ENCODE measurements at regions not wholly inside any gene's neighbourhood (a gene's known extent, or its start where the extent isn't known, plus 50 kb on each side); places are given as distances from the start of the nearest gene placed in this dataset.

DNA sequence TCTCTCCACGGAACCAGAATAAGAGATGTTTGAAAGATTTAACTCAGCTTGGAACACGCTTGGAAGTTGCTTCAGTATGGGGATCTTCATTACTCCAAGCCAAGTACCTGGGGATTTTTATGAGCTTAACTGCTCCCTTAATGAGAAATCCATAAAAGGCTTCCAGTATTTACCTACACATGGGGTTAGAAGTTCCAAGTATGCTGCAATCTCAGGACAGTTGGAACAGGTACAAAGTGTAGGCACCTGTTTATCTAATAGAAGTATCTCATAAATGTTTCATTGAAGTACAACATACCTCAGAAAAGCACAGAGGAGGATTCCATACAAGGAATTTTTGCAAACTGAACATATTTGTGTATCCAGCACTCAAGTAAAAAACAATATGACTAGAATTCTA is 161.6 kb upstream of the PIRT start:
- no peaks in the 10 kb centered on the region for H3K9me3 ChIP-seq (replicated peaks; ENCODE audit: control insufficient read depth, insufficient read depth, low read length)
- ChIA-PET POLR2A (no interaction called here), RAD21 (ENCODE audit: unreplicated experiment) (no interaction called here), CTCF (no interaction called here), SMC1A (ENCODE audit: uncharacterized antibody, unreplicated experiment) (no interaction called here)
- FAIRE-seq (no peak), ATAC-seq (no peak), DNase-seq (ENCODE audit: low read depth, low spot score) (no peak)
- in situ Hi-C loops (cut with MboI): no loop called here
- H3K4me2 ChIP-seq (ENCODE audit: control insufficient read depth, insufficient read depth): no peak overlapping the region
- WGBS (ENCODE audit: insufficient coverage, insufficient replicate concordance, low lambda C conversion rate, missing lambda C conversion rate): 0% methylated on average over 2 of the region's 2 CpGs
- no peak overlapping the region for H3K27ac ChIP-seq (ENCODE audit: control insufficient read depth, insufficient read depth)
- no peaks in the 10 kb centered on the region for H3K4me1 ChIP-seq (ENCODE audit: control insufficient read depth, insufficient read depth, low read length)
- TF ChIP-seq MEF2B (IDR thresholded peaks at IDR 0.05; ENCODE audit: partially characterized antibody, poor library complexity, severe bottlenecking) (no peak), RBBP5 (conservative IDR thresholded peaks at IDR 0.05) (no peak), TARDBP (IDR thresholded peaks at IDR 0.05; ENCODE audit: borderline replicate concordance) (no peak), E2F8 (IDR thresholded peaks at IDR 0.05; ENCODE audit: low read depth, partially characterized antibody) (no peak), KAT2A (conservative IDR thresholded peaks at IDR 0.05; ENCODE audit: control insufficient read depth, low read depth, low read length) (no peak), FOS (IDR thresholded peaks at IDR 0.05; ENCODE audit: borderline replicate concordance, extremely low read depth, insufficient read length) (no peak)
- no peak overlapping the region for H3K9ac ChIP-seq (ENCODE audit: control insufficient read depth, insufficient read depth, low read length)
- H3K79me2 ChIP-seq (ENCODE audit: control insufficient read depth, insufficient read depth, low read length): no peaks in the 10 kb centered on the region
- no peaks in the 10 kb centered on the region for H4K20me1 ChIP-seq (ENCODE audit: control insufficient read depth, insufficient read depth)
- H3K4me3 ChIP-seq: no peak overlapping the region
- intact Hi-C loops (cut with micrococcal nuclease; ENCODE audit: unreplicated experiment): no loop called here
- H3K27me3 ChIP-seq (replicated peaks in 1 of 2; ENCODE audit: control insufficient read depth in 2 of 2, insufficient read depth in 2 of 2, low read length in 1 of 2): no peaks in the 10 kb centered on the region
- no peaks in the 10 kb centered on the region for H3K36me3 ChIP-seq (ENCODE audit: control insufficient read depth in 2 of 2, insufficient read depth in 2 of 2, low read length in 1 of 2)
- no TSS peak for BruUV-seq (replicated peaks)
- H2AFZ ChIP-seq (ENCODE audit: control insufficient read depth, low read depth, low read length): no peak overlapping the region

DNA sequence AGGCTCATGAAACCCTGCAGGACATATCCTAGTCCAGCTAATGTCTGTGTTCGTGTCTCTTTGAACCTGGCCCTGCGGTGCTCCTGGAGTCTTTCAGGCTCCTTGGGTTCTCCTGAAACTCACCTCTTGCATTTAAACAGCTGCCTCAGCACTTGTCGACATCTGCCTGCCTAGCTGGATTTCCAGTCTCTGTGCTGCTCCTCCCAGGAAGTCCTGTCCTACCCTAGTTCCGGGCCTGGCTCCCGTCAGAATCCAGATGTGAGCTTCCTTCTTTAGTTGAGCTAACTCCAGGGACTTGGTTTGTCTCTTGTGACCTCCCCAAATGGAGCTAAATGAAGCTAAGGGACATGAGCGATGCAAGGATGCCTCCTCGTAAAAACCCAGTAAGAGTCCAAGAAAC is 155.2 kb upstream of the PIRT start:
- intact Hi-C loops (cut with micrococcal nuclease; ENCODE audit: unreplicated experiment): no loop called here
- no TSS peak for BruUV-seq (replicated peaks)
- Histone ChIP-seq H3K4me1 (ENCODE audit: control insufficient read depth, insufficient read depth, low read length) (no peaks in the 10 kb centered on the region), H3K36me3 (ENCODE audit: control insufficient read depth in 2 of 2, insufficient read depth in 2 of 2, low read length in 1 of 2) (no peaks in the 10 kb centered on the region), H3K9me3 (replicated peaks; ENCODE audit: control insufficient read depth, insufficient read depth, low read length) (no peaks in the 10 kb centered on the region), H3K79me2 (ENCODE audit: control insufficient read depth, insufficient read depth, low read length) (no peaks in the 10 kb centered on the region), H3K9ac (ENCODE audit: control insufficient read depth, insufficient read depth, low read length) (no peak overlapping the region), H3K27me3 (replicated peaks in 1 of 2; ENCODE audit: control insufficient read depth in 2 of 2, insufficient read depth in 2 of 2, low read length in 1 of 2) (no peaks in the 10 kb centered on the region), H4K20me1 (ENCODE audit: control insufficient read depth, insufficient read depth) (no peaks in the 10 kb centered on the region), H3K4me3 (no peak overlapping the region), H3K4me2 (ENCODE audit: control insufficient read depth, insufficient read depth) (no peak overlapping the region), H3K27ac (ENCODE audit: control insufficient read depth, insufficient read depth) (no peak overlapping the region), H2AFZ (ENCODE audit: control insufficient read depth, low read depth, low read length) (no peak overlapping the region)
- FAIRE-seq (no peak), DNase-seq (ENCODE audit: low read depth, low spot score) (no peak), ATAC-seq (no peak)
- ChIA-PET CTCF (no interaction called here), RAD21 (ENCODE audit: unreplicated experiment) (no interaction called here), SMC1A (ENCODE audit: uncharacterized antibody, unreplicated experiment) (no interaction called here), POLR2A (no interaction called here)
- in situ Hi-C loops (cut with MboI): no loop called here
- 23% methylated on average over 7 of the region's 7 CpGs for WGBS (ENCODE audit: insufficient coverage, insufficient replicate concordance, low lambda C conversion rate, missing lambda C conversion rate)
- TF ChIP-seq ZNF592 (IDR thresholded peaks at IDR 0.05) (no peak), TARDBP (IDR thresholded peaks at IDR 0.05; ENCODE audit: borderline replicate concordance) (no peak), HDGF (IDR thresholded peaks at IDR 0.05) (no peak), PAX8 (IDR thresholded peaks at IDR 0.05) (no peak), HDAC2 (IDR thresholded peaks at IDR 0.05) (no peak), SUZ12 (IDR thresholded peaks at IDR 0.05; ENCODE audit: unreplicated experiment) (no peak), YBX1 (IDR thresholded peaks at IDR 0.05) (no peak), DPF2 (IDR thresholded peaks at IDR 0.05) (no peak)
